ENCODE measurements at regions not wholly inside any gene's neighbourhood (a gene's known extent, or its start where the extent isn't known, plus 50 kb on each side); places are given as distances from the start of the nearest gene placed in this dataset.

GRCh38 chr17:33939959-33940358 is 315.1 kb upstream of the CCL2 start:
- POLR2A ChIA-PET = no interaction called here
- no peak overlapping the region for H3K4me3 ChIP-seq (ENCODE audit: low read depth, low read length)
- CTCF ChIA-PET = no interaction called here
- no peaks in the 10 kb centered on the region for H3K27me3 ChIP-seq (ENCODE audit: control insufficient read depth, insufficient read depth, low read length)
- TF ChIP-seq CTCF (IDR thresholded peaks at IDR 0.05; ENCODE audit: insufficient read depth, low read depth, low read length) = no peak
- DNase-seq (ENCODE audit: low read depth) = no peak
- no peaks in the 10 kb centered on the region for H3K36me3 ChIP-seq (ENCODE audit: control insufficient read depth, insufficient read depth, low read length)

- no peak for DNase-seq (ENCODE audit: low read depth)
- no peak for TF ChIP-seq CTCF (IDR thresholded peaks at IDR 0.05; ENCODE audit: insufficient read depth, low read depth, low read length)
- Histone ChIP-seq H3K27me3 (ENCODE audit: control insufficient read depth, insufficient read depth, low read length) (no peaks in the 10 kb centered on the region), H3K4me3 (ENCODE audit: low read depth, low read length) (no peak overlapping the region), H3K36me3 (ENCODE audit: control insufficient read depth, insufficient read depth, low read length) (no peaks in the 10 kb centered on the region)
- ChIA-PET CTCF (no interaction called here), POLR2A (no interaction called here)
Observed at GRCh38 chr17:33940769-33941370, 314.2 kb upstream of the CCL2 start.

GRCh38 chr17:33941744-33942143 is 313.3 kb upstream of the CCL2 start:
- TF ChIP-seq CTCF (IDR thresholded peaks at IDR 0.05; ENCODE audit: insufficient read depth, low read depth, low read length) = no peak
- H3K4me3 ChIP-seq (ENCODE audit: low read depth, low read length) = no peak overlapping the region
- no peaks in the 10 kb centered on the region for H3K36me3 ChIP-seq (ENCODE audit: control insufficient read depth, insufficient read depth, low read length)
- ChIA-PET POLR2A (no interaction called here), CTCF (no interaction called here)
- no peaks in the 10 kb centered on the region for H3K27me3 ChIP-seq (ENCODE audit: control insufficient read depth, insufficient read depth, low read length)
- DNase-seq (ENCODE audit: low read depth) = no peak

- no peaks in the 10 kb centered on the region for H3K27me3 ChIP-seq (ENCODE audit: control insufficient read depth, insufficient read depth, low read length)
- ChIA-PET CTCF (no interaction called here), POLR2A (no interaction called here)
- DNase-seq (ENCODE audit: low read depth) = no peak
- H3K36me3 ChIP-seq (ENCODE audit: control insufficient read depth, insufficient read depth, low read length) = no peaks in the 10 kb centered on the region
- no peak overlapping the region for H3K4me3 ChIP-seq (ENCODE audit: low read depth, low read length)
- TF ChIP-seq CTCF (IDR thresholded peaks at IDR 0.05; ENCODE audit: insufficient read depth, low read depth, low read length) = no peak
Observed at GRCh38 chr17:33942414-33942813, 312.7 kb upstream of the CCL2 start.

- no peak for DNase-seq (ENCODE audit: low read depth)
- Histone ChIP-seq H3K36me3 (ENCODE audit: control insufficient read depth, insufficient read depth, low read length) (no peaks in the 10 kb centered on the region), H3K4me3 (ENCODE audit: low read depth, low read length) (no peak overlapping the region), H3K27me3 (ENCODE audit: control insufficient read depth, insufficient read depth, low read length) (no peaks in the 10 kb centered on the region)
- no peak for TF ChIP-seq CTCF (IDR thresholded peaks at IDR 0.05; ENCODE audit: insufficient read depth, low read depth, low read length)
- ChIA-PET POLR2A (no interaction called here), CTCF (interaction anchor here (1.5 kb wide), 1 partner anchor 10 kb away, joined by 3 read pairs; no protein-coding TSS in a partner anchor)
Observed at GRCh38 chr17:33944412-33944811, 310.7 kb upstream of the CCL2 start.
